ENCODE measurements at regions not wholly inside any gene's neighbourhood (a gene's known extent, or its start where the extent isn't known, plus 50 kb on each side); places are given as distances from the start of the nearest gene placed in this dataset.
"Not testable (repeated sequence)": the region's sequence is repeated elsewhere in the genome, so short reads cannot be mapped to it uniquely, and the experiment has no call there.

- peak; percentile 8 for DNase-seq (ENCODE audit: low read depth)
Measured at GRCh38 chr9:110021891-110022290, 186.1 kb downstream of the C9orf152 start.

- DNase-seq (ENCODE audit: low read depth), result not testable (repeated sequence)
Measured at GRCh38 chr9:110023221-110023620, 184.7 kb downstream of the C9orf152 start.

- peak; percentile 31 for DNase-seq (ENCODE audit: low read depth)
Measured at GRCh38 chr9:110025551-110026170, 182.3 kb downstream of the C9orf152 start.

- DNase-seq (ENCODE audit: low read depth), result peak; percentile 94
Measured at GRCh38 chr9:110027671-110028081, 180.3 kb downstream of the C9orf152 start.

GRCh38 chr9:110028271-110028670 lies 179.7 kb downstream of the C9orf152 start:
- peak; percentile 23 for DNase-seq (ENCODE audit: low read depth)

GRCh38 chr9:110028676-110029075 lies 179.3 kb downstream of the C9orf152 start:
- DNase-seq (ENCODE audit: low read depth), result peak; percentile 46

GRCh38 chr9:110029429-110029955 lies 178.5 kb downstream of the C9orf152 start:
- DNase-seq (ENCODE audit: low read depth), result peak; percentile 98

- no peak for DNase-seq (ENCODE audit: low read depth)
Measured at GRCh38 chr9:110029956-110030480, 177.9 kb downstream of the C9orf152 start.

GRCh38 chr9:110030632-110031031 lies 177.3 kb downstream of the C9orf152 start:
- DNase-seq (ENCODE audit: low read depth), result peak; percentile 76

- peak; percentile 91 for DNase-seq (ENCODE audit: low read depth)
Measured at GRCh38 chr9:110031511-110032173, 176.3 kb downstream of the C9orf152 start.

- not testable (repeated sequence) for DNase-seq (ENCODE audit: low read depth)
Measured at GRCh38 chr9:110032532-110032931, 175.4 kb downstream of the C9orf152 start.

- peak; percentile 64 for DNase-seq (ENCODE audit: low read depth)
Measured at GRCh38 chr9:110033869-110034268, 174.1 kb downstream of the C9orf152 start.

- no peak for DNase-seq (ENCODE audit: low read depth)
Measured at GRCh38 chr9:110036286-110036685, 171.7 kb downstream of the C9orf152 start.

- peak; percentile 69 for DNase-seq (ENCODE audit: low read depth)
Measured at GRCh38 chr9:110040788-110041187, 167.2 kb downstream of the C9orf152 start.

GRCh38 chr9:110041452-110041851 lies 166.5 kb downstream of the C9orf152 start:
- no peak for DNase-seq (ENCODE audit: low read depth)

GRCh38 chr9:110047232-110047954 lies 160.6 kb downstream of the C9orf152 start:
- DNase-seq (ENCODE audit: low read depth), result no peak

GRCh38 chr9:110047955-110048402 lies 160.0 kb downstream of the C9orf152 start:
- DNase-seq (ENCODE audit: low read depth), result no peak

- peak; percentile 77 for DNase-seq (ENCODE audit: low read depth)
Measured at GRCh38 chr9:110048403-110048975, 159.5 kb downstream of the C9orf152 start.

GRCh38 chr9:110048976-110049698 lies 158.8 kb downstream of the C9orf152 start:
- no peak for DNase-seq (ENCODE audit: low read depth)

GRCh38 chr9:110049699-110050450 lies 158.1 kb downstream of the C9orf152 start:
- peak; percentile 42 for DNase-seq (ENCODE audit: low read depth)
